IPS DF 19.7 (cell line): ENCODE measurements at regions not wholly inside any gene's neighbourhood (a gene's known extent, or its start where the extent isn't known, plus 50 kb on each side); places are given as distances from the start of the nearest gene placed in this dataset.
A peak's percentile ranks its signal among the peaks of the same experiment; 100 is the strongest.
"Not testable (repeated sequence)": the region's sequence is repeated elsewhere in the genome, so short reads cannot be mapped to it uniquely, and the experiment has no call there.

Experiments
- DNase-seq: peaks from one replicate; pipeline ENCODE4 v3.0.0-alpha.2; 2013; ENCODE audit warnings: low read depth, low spot score

- DNase-seq: not testable (repeated sequence)
Measured at GRCh38 chr3:89747541-89748278, 640.3 kb downstream of the EPHA3 start.

- DNase-seq: no peak
Measured at GRCh38 chr3:89762405-89762804, 655.0 kb downstream of the EPHA3 start.

- no peak for DNase-seq
Measured at GRCh38 chr3:89783341-89783927, 676.0 kb downstream of the EPHA3 start.

GRCh38 chr3:89787485-89787884 is 680.1 kb downstream of the EPHA3 start:
- no peak for DNase-seq

- no peak for DNase-seq
Measured at GRCh38 chr3:89787979-89788378, 680.6 kb downstream of the EPHA3 start.

- DNase-seq: no peak
Measured at GRCh38 chr3:89795506-89795905, 688.1 kb downstream of the EPHA3 start.

GRCh38 chr3:89802881-89803280 is 695.5 kb downstream of the EPHA3 start:
- DNase-seq: no peak

- no peak for DNase-seq
Measured at GRCh38 chr3:89803711-89804110, 696.3 kb downstream of the EPHA3 start.

GRCh38 chr3:89806166-89806565 is 698.7 kb downstream of the EPHA3 start:
- no peak for DNase-seq

GRCh38 chr3:89808680-89809197 is 701.3 kb downstream of the EPHA3 start:
- no peak for DNase-seq

GRCh38 chr3:89813500-89813899 is 706.1 kb downstream of the EPHA3 start:
- DNase-seq: no peak

GRCh38 chr3:89841041-89841440 is 733.6 kb downstream of the EPHA3 start:
- DNase-seq: no peak

- DNase-seq: no peak
Measured at GRCh38 chr3:89845053-89845452, 737.6 kb downstream of the EPHA3 start.

- DNase-seq: no peak
Measured at GRCh38 chr3:89847955-89848354, 740.5 kb downstream of the EPHA3 start.

GRCh38 chr3:89851974-89852621 is 744.7 kb downstream of the EPHA3 start:
- DNase-seq: peak; percentile 15

GRCh38 chr3:89859757-89860156 is 752.3 kb downstream of the EPHA3 start:
- no peak for DNase-seq

GRCh38 chr3:89867286-89867685 is 759.9 kb downstream of the EPHA3 start:
- DNase-seq: no peak

GRCh38 chr3:89876116-89876515 is 768.7 kb downstream of the EPHA3 start:
- DNase-seq: no peak

GRCh38 chr3:89877230-89877629 is 769.8 kb downstream of the EPHA3 start:
- no peak for DNase-seq

GRCh38 chr3:89889386-89889785 is 782.0 kb downstream of the EPHA3 start:
- DNase-seq: peak; percentile 40

- no peak for DNase-seq
Measured at GRCh38 chr3:89908711-89909213, 801.3 kb downstream of the EPHA3 start.

- no peak for DNase-seq
Measured at GRCh38 chr3:89912031-89912430, 804.6 kb downstream of the EPHA3 start.
